ENCODE measurements at regions not wholly inside any gene's neighbourhood (a gene's known extent, or its start where the extent isn't known, plus 50 kb on each side); places are given as distances from the start of the nearest gene placed in this dataset.

GRCh38 chr4:10962246-10962645 is 277.7 kb upstream of the CLNK start:
- TF ChIP-seq CREM (IDR thresholded peaks at IDR 0.05; ENCODE audit: low read depth) = no peak
- TF ChIP-seq ZNF175 (CRISPR knock-in tag; IDR thresholded peaks at IDR 0.05; ENCODE audit: low read depth) = no peak
- TF ChIP-seq NUFIP1 (IDR thresholded peaks at IDR 0.05; ENCODE audit: partially characterized antibody) = no peak
- no peak for TF ChIP-seq NFYB (IDR thresholded peaks at IDR 0.05; ENCODE audit: extremely low read depth, insufficient read length)
